ENCODE measurements at regions not wholly inside any gene's neighbourhood (a gene's known extent, or its start where the extent isn't known, plus 50 kb on each side); places are given as distances from the start of the nearest gene placed in this dataset.

- DNase-seq = no peak
Measured at GRCh38 chr1:184813528-184814089, 59.0 kb upstream of the EDEM3 start.

DNA sequence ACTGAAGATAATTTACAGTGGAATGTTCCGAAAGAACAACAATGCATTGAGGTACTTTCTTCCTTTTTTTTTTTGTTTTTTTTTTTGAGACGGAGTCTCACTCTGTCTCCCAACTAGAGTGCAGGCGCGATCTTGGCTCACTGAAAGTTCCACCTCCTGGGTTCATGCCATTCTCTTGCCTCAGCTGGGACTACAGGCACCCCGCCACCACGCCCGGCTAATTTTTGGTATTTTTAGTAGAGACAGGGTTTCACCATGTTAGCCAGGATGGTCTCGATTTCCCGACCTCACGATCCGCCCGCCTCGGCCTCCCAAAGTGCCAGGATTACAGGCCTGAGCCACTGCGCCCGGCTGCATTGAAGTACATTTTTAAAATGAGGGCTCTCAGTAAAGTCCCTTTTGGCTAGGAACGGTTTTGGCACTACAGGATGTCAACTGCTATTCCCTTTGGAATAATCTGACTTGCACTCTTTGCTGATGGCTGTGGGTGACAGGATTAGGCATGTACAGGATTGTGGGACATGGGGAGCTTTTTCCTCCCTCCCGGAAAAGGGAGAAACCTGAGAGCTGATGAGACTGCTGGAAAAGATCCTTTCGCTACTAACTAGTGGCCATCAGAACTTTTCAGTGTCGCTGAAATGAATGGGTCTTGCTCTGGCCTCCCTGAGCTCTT lies 56.9 kb upstream of the EDEM3 start:
- no peak for DNase-seq

DNA sequence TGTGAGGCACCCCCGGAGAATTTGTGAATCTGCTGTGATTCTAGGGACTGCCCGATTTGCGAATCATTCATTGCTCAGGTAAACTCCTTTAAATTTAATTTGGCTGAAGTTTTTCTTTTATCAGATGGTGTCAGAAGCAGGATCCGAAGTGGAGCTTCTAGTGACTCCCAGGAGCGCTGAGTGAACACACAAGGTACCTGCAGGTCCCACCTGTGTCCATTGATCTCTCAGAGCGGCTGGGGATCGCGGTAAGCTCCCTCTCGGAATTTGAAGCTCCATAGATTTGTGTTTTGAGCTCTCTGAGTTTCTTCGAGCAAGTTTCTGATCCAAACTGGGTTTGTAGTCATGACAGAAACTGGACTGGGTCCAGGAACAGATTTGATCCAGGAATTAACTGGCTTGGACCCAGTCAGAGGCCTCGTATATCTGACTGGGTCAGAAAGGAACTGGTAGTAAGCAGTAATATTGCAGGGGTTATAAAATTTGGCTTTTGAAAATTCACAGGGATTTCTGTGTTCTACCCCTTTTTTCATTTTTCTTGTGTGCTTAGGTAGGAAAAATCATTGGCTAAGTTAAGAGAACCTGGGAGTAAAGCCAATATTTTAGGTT lies 56.2 kb upstream of the EDEM3 start:
- no peak for DNase-seq

- DNase-seq = no peak
Measured at GRCh38 chr1:184806296-184806721, 51.7 kb upstream of the EDEM3 start.

- DNase-seq = peak; percentile 87
Measured at GRCh38 chr1:184805667-184806295, 51.1 kb upstream of the EDEM3 start.
